Pons (tissue), 1 donor: ENCODE measurements at regions not wholly inside any gene's neighbourhood (a gene's known extent, or its start where the extent isn't known, plus 50 kb on each side); places are given as distances from the start of the nearest gene placed in this dataset.

Source experiments
- DNase-seq: peaks from one replicate; pipeline ENCODE4 v3.0.0-alpha.2; 2016; ENCODE audit warnings: low spot score

GRCh38 chr4:54359919-54360650 lies 131.0 kb downstream of the PDGFRA start:
- no peak for DNase-seq

GRCh38 chr4:54363037-54363436 lies 133.9 kb downstream of the PDGFRA start:
- no peak for DNase-seq

- DNase-seq = no peak
Measured at GRCh38 chr4:54365691-54366090, 136.6 kb downstream of the PDGFRA start.

GRCh38 chr4:54367059-54367458 lies 138.0 kb downstream of the PDGFRA start:
- DNase-seq = no peak

- DNase-seq = no peak
Measured at GRCh38 chr4:54368281-54369265, 139.5 kb downstream of the PDGFRA start.

- DNase-seq = no peak
Measured at GRCh38 chr4:54371173-54371572, 142.1 kb downstream of the PDGFRA start.

GRCh38 chr4:54372951-54373350 lies 143.9 kb downstream of the PDGFRA start:
- DNase-seq = no peak

GRCh38 chr4:54373718-54374210 lies 144.7 kb downstream of the PDGFRA start:
- DNase-seq = no peak

- no peak for DNase-seq
Measured at GRCh38 chr4:54378461-54378860, 149.4 kb downstream of the PDGFRA start.

GRCh38 chr4:54384152-54384551 lies 155.1 kb downstream of the PDGFRA start:
- DNase-seq = no peak

- peak; percentile 70 for DNase-seq
Measured at GRCh38 chr4:54384563-54384962, 155.5 kb downstream of the PDGFRA start.

- no peak for DNase-seq
Measured at GRCh38 chr4:54386042-54386669, 157.1 kb downstream of the PDGFRA start.

GRCh38 chr4:54386693-54387092 lies 157.6 kb downstream of the PDGFRA start:
- DNase-seq = no peak

- no peak for DNase-seq
Measured at GRCh38 chr4:54390670-54391069, 161.6 kb downstream of the PDGFRA start.

- DNase-seq = no peak
Measured at GRCh38 chr4:54391104-54391503, 162.0 kb downstream of the PDGFRA start.

- no peak for DNase-seq
Measured at GRCh38 chr4:54392479-54392878, 163.4 kb downstream of the PDGFRA start.

- no peak for DNase-seq
Measured at GRCh38 chr4:54393243-54393642, 164.2 kb downstream of the PDGFRA start.

GRCh38 chr4:54395013-54395527 lies 166.0 kb downstream of the PDGFRA start:
- no peak for DNase-seq

GRCh38 chr4:54400188-54400587 lies 171.1 kb downstream of the PDGFRA start:
- peak; percentile 43 for DNase-seq

- DNase-seq = peak; percentile 74
Measured at GRCh38 chr4:54400802-54401201, 171.7 kb downstream of the PDGFRA start.

GRCh38 chr4:54402880-54403480 lies 173.9 kb downstream of the PDGFRA start:
- peak; percentile 18 for DNase-seq
